Neural crest cell (in vitro differentiated cells): ENCODE measurements at regions not wholly inside any gene's neighbourhood (a gene's known extent, or its start where the extent isn't known, plus 50 kb on each side); places are given as distances from the start of the nearest gene placed in this dataset.
"Not testable (repeated sequence)": the region's sequence is repeated elsewhere in the genome, so short reads cannot be mapped to it uniquely, and the experiment has no call there.

Experiments used
- DNase-seq: peaks from one replicate; pipeline ENCODE4 v3.0.0; 2021; ENCODE audit warnings: low read depth, mixed read lengths, low spot score
- H3K27ac Mint-ChIP-seq: one replicate; pipeline ENCODE4 v1.8.0; 2021; ENCODE audit warnings: mild to moderate bottlenecking, mixed read lengths; ENCODE audit not compliant: unreplicated experiment
- H3K27me3 Mint-ChIP-seq: 2 replicates; pipeline ENCODE4 v1.8.0; 2021; ENCODE audit warnings: low read depth, mild to moderate bottlenecking, mixed read lengths
- H3K36me3 Mint-ChIP-seq: 2 replicates; pipeline ENCODE4 v1.8.0; 2021; ENCODE audit warnings: low read depth, mild to moderate bottlenecking, mixed read lengths
- H3K4me1 Mint-ChIP-seq: 2 replicates; pipeline ENCODE4 v1.8.0; 2021; ENCODE audit warnings: mixed read lengths
- H3K4me3 Mint-ChIP-seq: one replicate; pipeline ENCODE4 v1.8.0; 2021; ENCODE audit warnings: mild to moderate bottlenecking, mixed read lengths
- H3K9me3 Mint-ChIP-seq: 2 replicates; pipeline ENCODE4 v1.8.0; 2021; ENCODE audit warnings: mixed read lengths
- CTCF ChIP-seq: fragments of 200-600 bp; sonication (generic); conservative IDR thresholded peaks from 2 replicates; pipeline ENCODE4 v1.5.0; 2021; ENCODE audit warnings: antibody characterized with exemption, mild to moderate bottlenecking

GRCh38 chr11:71367756-71368155 lies 80.4 kb downstream of the DHCR7 start:
- no peak overlapping the region for H3K4me3 Mint-ChIP-seq
- no peaks in the 10 kb centered on the region for H3K27me3 Mint-ChIP-seq
- no peaks in the 10 kb centered on the region for H3K9me3 Mint-ChIP-seq
- H3K4me1 Mint-ChIP-seq, result no peaks in the 10 kb centered on the region
- H3K27ac Mint-ChIP-seq, result no peak overlapping the region
- H3K36me3 Mint-ChIP-seq, result no peaks in the 10 kb centered on the region
- DNase-seq, result no peak
- no peak for TF ChIP-seq CTCF

GRCh38 chr11:71367276-71367675 lies 80.9 kb downstream of the DHCR7 start:
- not testable (repeated sequence) for H3K36me3 Mint-ChIP-seq, H3K4me1 Mint-ChIP-seq

GRCh38 chr11:71366076-71366475 lies 82.1 kb downstream of the DHCR7 start:
- no peak for TF ChIP-seq CTCF
- Mint-ChIP-seq H3K36me3 (no peaks in the 10 kb centered on the region), H3K27me3 (no peaks in the 10 kb centered on the region), H3K4me1 (no peaks in the 10 kb centered on the region), H3K4me3 (no peak overlapping the region), H3K27ac (no peak overlapping the region), H3K9me3 (no peaks in the 10 kb centered on the region)
- no peak for DNase-seq

More at GRCh38 chr11:71367276-71367675, 80.9 kb downstream of the DHCR7 start:
- H3K27me3 Mint-ChIP-seq, DNase-seq, H3K9me3 Mint-ChIP-seq, H3K4me3 Mint-ChIP-seq, H3K27ac Mint-ChIP-seq: not testable (repeated sequence)

GRCh38 chr11:71365626-71366025 lies 82.6 kb downstream of the DHCR7 start:
- DNase-seq, result no peak
- no peak overlapping the region for H3K4me3 Mint-ChIP-seq
- no peaks in the 10 kb centered on the region for H3K9me3 Mint-ChIP-seq
- H3K27me3 Mint-ChIP-seq, result no peaks in the 10 kb centered on the region
- TF ChIP-seq CTCF, result no peak
- H3K4me1 Mint-ChIP-seq, result no peaks in the 10 kb centered on the region
- H3K36me3 Mint-ChIP-seq, result no peaks in the 10 kb centered on the region
- H3K27ac Mint-ChIP-seq, result no peak overlapping the region

- no peak for DNase-seq
- H3K4me3 Mint-ChIP-seq, result no peak overlapping the region
- no peak overlapping the region for H3K27ac Mint-ChIP-seq
- no peaks in the 10 kb centered on the region for H3K36me3 Mint-ChIP-seq
- H3K27me3 Mint-ChIP-seq, result no peaks in the 10 kb centered on the region
- no peak for TF ChIP-seq CTCF
- H3K4me1 Mint-ChIP-seq, result no peaks in the 10 kb centered on the region
- H3K9me3 Mint-ChIP-seq, result no peaks in the 10 kb centered on the region
Measured at GRCh38 chr11:71364806-71365205, 83.4 kb downstream of the DHCR7 start.

- Mint-ChIP-seq H3K36me3 (no peaks in the 10 kb centered on the region), H3K4me1 (no peaks in the 10 kb centered on the region), H3K27me3 (peaks cover 3% of the 10 kb centered on the region), H3K4me3 (no peak overlapping the region), H3K9me3 (peaks cover 1% of the 10 kb centered on the region), H3K27ac (no peak overlapping the region)
- no peak for DNase-seq
- TF ChIP-seq CTCF, result no peak
Measured at GRCh38 chr11:71364176-71364671, 84.0 kb downstream of the DHCR7 start.
